ENCODE measurements at regions not wholly inside any gene's neighbourhood (a gene's known extent, or its start where the extent isn't known, plus 50 kb on each side); places are given as distances from the start of the nearest gene placed in this dataset.

- no peaks in the 10 kb centered on the region for H3K36me3 Mint-ChIP-seq
Measured at GRCh38 chr3:72344647-72345046, 503.6 kb downstream of the SHQ1 start.

GRCh38 chr3:72344236-72344635, 504.0 kb downstream of the SHQ1 start:
- no peaks in the 10 kb centered on the region for H4K20me1 ChIP-seq (ENCODE audit: low read depth)
- DNase-seq (ENCODE audit: low spot score), result no peak
- no peak overlapping the region for H3K27ac ChIP-seq
- Mint-ChIP-seq H3K9me3 (no peaks in the 10 kb centered on the region), H3K36me3 (no peaks in the 10 kb centered on the region), H3K4me3 (no peak overlapping the region), H3K27me3 (ENCODE audit: insufficient read depth, low read depth) (peaks cover 13% of the 10 kb centered on the region), H3K27ac (no peak overlapping the region), H3K4me1 (peaks cover 18% of the 10 kb centered on the region)
- H3F3A ChIP-seq (ENCODE audit: low read depth), result no peaks in the 10 kb centered on the region
- TF ChIP-seq EZH2phosphoT487 (IDR thresholded peaks at IDR 0.05), result no peak
- H3K4me2 ChIP-seq, result no peak overlapping the region
- H3K27me3 ChIP-seq, result no peaks in the 10 kb centered on the region
- H3K9ac ChIP-seq, result no peak overlapping the region
- H3K9me3 ChIP-seq (ENCODE audit: low read depth), result no peaks in the 10 kb centered on the region
- no peak overlapping the region for H3K4me3 ChIP-seq
- no peaks in the 10 kb centered on the region for H3K79me2 ChIP-seq (ENCODE audit: low read depth)
- H3K36me3 ChIP-seq, result no peaks in the 10 kb centered on the region
- peaks cover 4% of the 10 kb centered on the region for H3K4me1 ChIP-seq
- no peak overlapping the region for H2AFZ ChIP-seq (replicated peaks)

More at GRCh38 chr3:72344647-72345046, 503.6 kb downstream of the SHQ1 start:
- H4K20me1 ChIP-seq (ENCODE audit: low read depth), result no peaks in the 10 kb centered on the region
- Mint-ChIP-seq H3K27ac (no peak overlapping the region), H3K9me3 (no peaks in the 10 kb centered on the region), H3K4me3 (peak overlapping the region; percentile 10), H3K4me1 (peaks cover 18% of the 10 kb centered on the region), H3K27me3 (ENCODE audit: insufficient read depth, low read depth) (peaks cover 13% of the 10 kb centered on the region)
- no peaks in the 10 kb centered on the region for H3K79me2 ChIP-seq (ENCODE audit: low read depth)
- no peak overlapping the region for H3K27ac ChIP-seq
- no peaks in the 10 kb centered on the region for H3K9me3 ChIP-seq (ENCODE audit: low read depth)
- H3K9ac ChIP-seq, result no peak overlapping the region
- DNase-seq (ENCODE audit: low spot score), result no peak
- TF ChIP-seq EZH2phosphoT487 (IDR thresholded peaks at IDR 0.05) (no peak), EZH2 (IDR thresholded peaks at IDR 0.05) (no peak), CTCF (IDR thresholded peaks at IDR 0.05) (no peak)
- H3K36me3 ChIP-seq, result no peaks in the 10 kb centered on the region
- H3F3A ChIP-seq (ENCODE audit: low read depth), result no peaks in the 10 kb centered on the region
- H3K27me3 ChIP-seq, result no peaks in the 10 kb centered on the region
- H3K4me1 ChIP-seq, result peaks cover 4% of the 10 kb centered on the region
- H3K4me3 ChIP-seq, result no peak overlapping the region
- no peak overlapping the region for H3K4me2 ChIP-seq
- H2AFZ ChIP-seq (replicated peaks), result no peak overlapping the region

GRCh38 chr3:72343078-72343477, 505.2 kb downstream of the SHQ1 start:
- no peaks in the 10 kb centered on the region for H3K9me3 Mint-ChIP-seq
- peaks cover 10% of the 10 kb centered on the region for H3K27me3 Mint-ChIP-seq (ENCODE audit: insufficient read depth, low read depth)
- no peaks in the 10 kb centered on the region for H3K9me3 ChIP-seq (ENCODE audit: low read depth)
- H3K79me2 ChIP-seq (ENCODE audit: low read depth), result no peaks in the 10 kb centered on the region
- H3K4me1 ChIP-seq, result peaks cover 4% of the 10 kb centered on the region
- no peaks in the 10 kb centered on the region for H3K36me3 Mint-ChIP-seq
- no peak overlapping the region for H3K27ac Mint-ChIP-seq
- H3F3A ChIP-seq (ENCODE audit: low read depth), result no peaks in the 10 kb centered on the region
- no peak overlapping the region for H3K4me3 Mint-ChIP-seq
- H3K4me2 ChIP-seq, result no peak overlapping the region
- H3K4me3 ChIP-seq, result no peak overlapping the region
- H3K9ac ChIP-seq, result no peak overlapping the region
- no peak overlapping the region for H2AFZ ChIP-seq (replicated peaks)
- no peaks in the 10 kb centered on the region for H3K27me3 ChIP-seq
- H4K20me1 ChIP-seq (ENCODE audit: low read depth), result no peaks in the 10 kb centered on the region
- H3K4me1 Mint-ChIP-seq, result peaks cover 18% of the 10 kb centered on the region
- DNase-seq (ENCODE audit: low spot score), result no peak
- H3K27ac ChIP-seq, result no peak overlapping the region
- TF ChIP-seq CTCF (IDR thresholded peaks at IDR 0.05) (no peak), EZH2 (IDR thresholded peaks at IDR 0.05) (no peak), EZH2phosphoT487 (IDR thresholded peaks at IDR 0.05) (no peak)
- no peaks in the 10 kb centered on the region for H3K36me3 ChIP-seq

- peaks cover 16% of the 10 kb centered on the region for H3K4me1 Mint-ChIP-seq
- Histone ChIP-seq H4K20me1 (ENCODE audit: low read depth) (no peaks in the 10 kb centered on the region), H3F3A (ENCODE audit: low read depth) (no peaks in the 10 kb centered on the region), H3K4me2 (no peak overlapping the region), H3K27me3 (no peaks in the 10 kb centered on the region), H3K9me3 (ENCODE audit: low read depth) (no peaks in the 10 kb centered on the region), H3K9ac (no peak overlapping the region), H3K36me3 (no peaks in the 10 kb centered on the region), H3K79me2 (ENCODE audit: low read depth) (no peaks in the 10 kb centered on the region), H3K4me1 (peaks cover under 1% of the 10 kb centered on the region), H2AFZ (replicated peaks) (no peak overlapping the region), H3K27ac (no peak overlapping the region), H3K4me3 (no peak overlapping the region)
- H3K36me3 Mint-ChIP-seq, result no peaks in the 10 kb centered on the region
- DNase-seq (ENCODE audit: low spot score), result no peak
- H3K27me3 Mint-ChIP-seq (ENCODE audit: insufficient read depth, low read depth), result peaks cover 10% of the 10 kb centered on the region
- no peak overlapping the region for H3K4me3 Mint-ChIP-seq
- H3K9me3 Mint-ChIP-seq, result no peaks in the 10 kb centered on the region
- TF ChIP-seq EZH2 (IDR thresholded peaks at IDR 0.05), result no peak
- TF ChIP-seq EZH2phosphoT487 (IDR thresholded peaks at IDR 0.05), result no peak
- TF ChIP-seq CTCF (IDR thresholded peaks at IDR 0.05), result no peak
- H3K27ac Mint-ChIP-seq, result no peak overlapping the region
Measured at GRCh38 chr3:72342450-72342849, 505.8 kb downstream of the SHQ1 start.
